ENCODE measurements at regions not wholly inside any gene's neighbourhood (a gene's known extent, or its start where the extent isn't known, plus 50 kb on each side); places are given as distances from the start of the nearest gene placed in this dataset.

DNA sequence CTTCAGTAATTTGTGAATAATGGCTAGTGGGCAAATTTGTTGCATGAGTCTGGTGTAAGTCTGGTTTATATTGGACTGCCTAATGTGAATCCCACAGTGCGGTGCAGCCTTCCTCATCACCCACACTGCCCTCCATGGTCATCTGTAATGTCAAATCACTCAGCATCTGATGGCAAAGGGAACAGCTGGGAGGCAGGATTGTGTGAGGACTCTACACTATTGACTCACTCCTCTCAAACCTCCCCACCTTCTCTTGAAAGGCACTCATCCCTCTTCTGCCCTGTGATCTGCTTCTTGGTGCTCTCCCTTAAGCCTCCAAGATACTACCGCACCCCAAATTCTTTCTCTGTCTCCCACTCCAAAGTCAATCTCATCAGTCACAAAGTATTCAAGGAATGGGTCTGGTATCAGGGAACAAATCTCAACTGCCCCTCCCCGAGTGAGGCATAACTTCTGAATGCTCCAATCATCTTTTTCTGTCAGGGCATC lies 146.0 kb upstream of the BEND6 start:
- TF ChIP-seq, protein P1, sequence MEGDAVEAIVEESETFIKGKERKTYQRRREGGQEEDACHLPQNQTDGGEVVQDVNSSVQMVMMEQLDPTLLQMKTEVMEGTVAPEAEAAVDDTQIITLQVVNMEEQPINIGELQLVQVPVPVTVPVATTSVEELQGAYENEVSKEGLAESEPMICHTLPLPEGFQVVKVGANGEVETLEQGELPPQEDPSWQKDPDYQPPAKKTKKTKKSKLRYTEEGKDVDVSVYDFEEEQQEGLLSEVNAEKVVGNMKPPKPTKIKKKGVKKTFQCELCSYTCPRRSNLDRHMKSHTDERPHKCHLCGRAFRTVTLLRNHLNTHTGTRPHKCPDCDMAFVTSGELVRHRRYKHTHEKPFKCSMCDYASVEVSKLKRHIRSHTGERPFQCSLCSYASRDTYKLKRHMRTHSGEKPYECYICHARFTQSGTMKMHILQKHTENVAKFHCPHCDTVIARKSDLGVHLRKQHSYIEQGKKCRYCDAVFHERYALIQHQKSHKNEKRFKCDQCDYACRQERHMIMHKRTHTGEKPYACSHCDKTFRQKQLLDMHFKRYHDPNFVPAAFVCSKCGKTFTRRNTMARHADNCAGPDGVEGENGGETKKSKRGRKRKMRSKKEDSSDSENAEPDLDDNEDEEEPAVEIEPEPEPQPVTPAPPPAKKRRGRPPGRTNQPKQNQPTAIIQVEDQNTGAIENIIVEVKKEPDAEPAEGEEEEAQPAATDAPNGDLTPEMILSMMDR (IDR thresholded peaks at IDR 0.05), result no peak
- no peak for TF ChIP-seq POLR2A (IDR thresholded peaks at IDR 0.05)

Data from thyroid gland (tissue), 4 donors.